DMS153 treated with DMSO at 0.1 percent for 48 hours (cell line): ENCODE measurements at regions not wholly inside any gene's neighbourhood (a gene's known extent, or its start where the extent isn't known, plus 50 kb on each side); places are given as distances from the start of the nearest gene placed in this dataset.
A peak's percentile ranks its signal among the peaks of the same experiment; 100 is the strongest.
"Not testable (repeated sequence)": the region's sequence is repeated elsewhere in the genome, so short reads cannot be mapped to it uniquely, and the experiment has no call there.

Experiments
- DNase-seq: peaks from one replicate; lab custom pipeline; 2025; ENCODE audit not compliant: unreplicated experiment; lab: John Stamatoyannopoulos, UW

- no peak for DNase-seq
Observed at GRCh38 chr10:118805146-118805545, 50.4 kb upstream of the CACUL1 start.

- DNase-seq, result no peak
Observed at GRCh38 chr10:118807512-118808305, 52.9 kb upstream of the CACUL1 start.

DNA sequence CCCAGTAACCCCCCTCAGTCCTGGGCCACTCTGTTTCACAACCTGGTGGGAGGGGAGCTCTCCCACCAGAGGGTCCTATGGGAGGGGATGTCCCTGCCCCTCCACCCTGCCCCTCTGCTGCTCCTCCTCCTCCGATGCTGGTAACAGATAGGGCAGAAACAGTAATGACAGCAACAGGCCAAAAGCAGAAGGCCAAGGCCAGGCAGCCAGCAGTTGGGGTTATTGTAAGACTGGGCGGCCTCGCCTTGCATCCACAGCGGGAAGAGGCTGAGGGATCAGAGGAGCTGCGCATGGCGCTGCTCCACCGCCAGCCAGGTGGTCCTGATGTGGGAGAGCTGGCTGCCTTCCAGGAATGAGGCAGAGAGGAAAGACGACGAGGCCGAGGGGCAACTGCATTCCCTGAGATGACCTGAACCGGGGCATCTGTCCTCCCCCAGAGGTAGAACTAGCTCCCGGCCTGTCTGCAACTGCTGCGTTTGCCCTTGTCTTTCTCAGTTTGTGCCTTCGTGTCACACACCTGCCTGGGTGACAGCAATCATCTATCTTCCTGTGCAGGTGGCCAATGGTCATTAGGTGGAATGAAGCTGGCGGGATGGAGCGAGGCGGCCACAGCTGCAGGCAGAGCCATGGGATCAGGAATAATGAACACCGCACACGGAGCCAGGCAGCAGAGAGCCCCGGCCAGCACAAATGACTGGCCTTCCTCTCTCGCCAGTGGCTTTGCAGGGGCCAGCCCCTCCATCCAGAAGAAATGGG lies 54.0 kb upstream of the CACUL1 start:
- DNase-seq, result no peak

GRCh38 chr10:118809357-118810220 lies 54.8 kb upstream of the CACUL1 start:
- no peak for DNase-seq

DNA sequence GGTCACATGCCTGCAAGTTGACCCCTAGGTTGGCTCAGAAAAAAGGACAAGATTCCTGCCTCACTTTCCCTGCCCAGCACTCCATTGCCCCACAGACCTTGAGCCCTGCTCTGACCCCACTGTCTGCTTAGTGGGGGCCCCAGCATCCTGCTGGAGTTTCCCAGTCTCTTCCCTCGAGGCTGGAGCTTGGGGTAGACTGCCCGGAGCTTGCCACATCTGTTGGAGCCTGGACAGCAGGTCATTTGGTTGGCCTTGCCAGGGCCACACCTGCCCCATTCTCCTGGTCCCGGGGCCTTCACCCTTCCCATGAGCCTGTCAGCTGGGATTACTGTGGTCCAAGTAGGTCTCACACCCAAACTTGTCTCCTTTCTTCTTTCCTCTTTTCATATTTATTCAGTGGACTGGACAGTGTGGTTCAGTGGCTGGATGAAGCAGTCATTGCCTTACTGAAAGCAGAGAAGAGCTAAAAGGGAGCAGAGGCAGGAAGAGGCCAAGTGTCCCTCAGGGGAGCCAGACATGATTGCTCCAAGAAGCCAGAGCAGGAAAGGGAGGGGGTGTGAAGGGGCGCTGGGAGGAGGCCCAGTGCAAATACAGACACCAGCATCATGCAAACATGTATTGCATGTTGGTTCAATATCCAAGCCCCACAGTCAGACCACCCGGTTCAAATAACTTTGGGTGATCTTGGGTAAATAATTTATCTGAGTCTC lies 56.2 kb upstream of the CACUL1 start:
- DNase-seq, result no peak

GRCh38 chr10:118811675-118812392 lies 57.1 kb upstream of the CACUL1 start:
- no peak for DNase-seq

DNA sequence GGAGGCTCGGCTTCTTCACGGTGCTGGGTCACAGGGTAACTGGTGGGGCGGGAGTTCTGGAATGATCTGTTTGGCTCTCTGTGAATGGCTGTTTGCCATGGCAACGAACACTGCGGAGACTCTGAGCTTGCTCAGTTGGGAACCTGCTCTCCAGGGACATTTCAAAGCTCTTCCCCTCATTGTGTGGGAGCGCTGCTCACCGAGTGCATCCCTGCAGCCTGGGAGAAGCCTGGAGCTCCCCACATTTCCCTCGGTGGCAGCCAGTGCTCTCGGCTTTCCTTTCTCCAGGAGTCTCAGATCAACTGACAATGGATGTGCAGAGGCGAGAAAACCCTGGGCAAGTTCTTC lies 57.6 kb upstream of the CACUL1 start:
- DNase-seq, result no peak

DNA sequence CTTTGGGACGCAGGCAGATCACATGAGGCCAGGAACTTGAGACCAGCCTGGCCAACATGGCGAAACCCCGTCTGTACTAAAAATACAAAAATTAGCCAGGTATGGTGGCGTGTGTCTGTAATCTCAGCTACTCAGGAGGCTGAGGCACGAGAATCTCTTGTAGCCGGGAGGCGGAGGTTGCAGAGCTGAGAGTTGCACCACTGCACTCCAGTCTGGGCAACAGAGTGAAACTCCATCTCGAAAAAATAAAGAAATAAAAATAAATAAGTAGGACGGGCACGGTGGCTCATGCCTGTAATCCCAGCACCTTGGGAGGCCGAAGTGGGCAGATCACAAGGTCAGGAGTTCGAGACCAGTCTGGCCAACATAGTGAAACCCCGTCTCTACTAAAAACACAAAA lies 58.2 kb upstream of the CACUL1 start:
- DNase-seq, result not testable (repeated sequence)

- DNase-seq, result no peak
Observed at GRCh38 chr10:118816471-118817168, 61.9 kb upstream of the CACUL1 start.

GRCh38 chr10:118817328-118818068 lies 62.7 kb upstream of the CACUL1 start:
- DNase-seq, result no peak

DNA sequence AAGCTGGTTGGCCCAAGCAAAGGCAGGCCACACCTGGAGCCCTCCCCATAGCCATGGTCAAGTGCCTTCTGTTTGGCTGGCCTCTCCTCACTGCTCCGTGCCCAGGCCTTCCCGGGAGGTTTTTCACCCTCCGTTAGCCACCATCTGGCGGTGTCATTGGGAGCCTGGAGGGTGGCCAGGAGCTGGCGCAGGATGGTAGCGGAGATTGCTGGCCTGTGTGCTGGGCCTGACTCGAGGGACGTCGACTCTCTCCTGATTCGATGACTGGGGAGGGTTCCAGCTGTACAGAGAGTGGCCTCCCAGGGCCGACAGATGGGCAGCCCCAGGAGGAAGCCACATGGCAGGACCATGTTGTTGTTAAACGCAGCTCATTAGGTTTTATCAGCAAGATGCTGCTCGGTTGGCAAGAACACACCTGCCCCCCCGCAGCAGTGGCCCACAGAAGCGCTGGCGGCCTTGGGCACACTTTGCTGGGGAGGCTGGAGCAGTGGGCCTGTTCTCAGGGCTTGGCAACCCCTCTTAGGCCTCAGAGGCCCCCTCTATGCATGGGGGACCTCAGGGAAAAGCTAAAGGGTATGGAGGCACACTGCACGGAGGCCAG lies 64.0 kb upstream of the CACUL1 start:
- DNase-seq, result peak; percentile 79

GRCh38 chr10:118820326-118821116 lies 65.8 kb upstream of the CACUL1 start:
- no peak for DNase-seq

DNA sequence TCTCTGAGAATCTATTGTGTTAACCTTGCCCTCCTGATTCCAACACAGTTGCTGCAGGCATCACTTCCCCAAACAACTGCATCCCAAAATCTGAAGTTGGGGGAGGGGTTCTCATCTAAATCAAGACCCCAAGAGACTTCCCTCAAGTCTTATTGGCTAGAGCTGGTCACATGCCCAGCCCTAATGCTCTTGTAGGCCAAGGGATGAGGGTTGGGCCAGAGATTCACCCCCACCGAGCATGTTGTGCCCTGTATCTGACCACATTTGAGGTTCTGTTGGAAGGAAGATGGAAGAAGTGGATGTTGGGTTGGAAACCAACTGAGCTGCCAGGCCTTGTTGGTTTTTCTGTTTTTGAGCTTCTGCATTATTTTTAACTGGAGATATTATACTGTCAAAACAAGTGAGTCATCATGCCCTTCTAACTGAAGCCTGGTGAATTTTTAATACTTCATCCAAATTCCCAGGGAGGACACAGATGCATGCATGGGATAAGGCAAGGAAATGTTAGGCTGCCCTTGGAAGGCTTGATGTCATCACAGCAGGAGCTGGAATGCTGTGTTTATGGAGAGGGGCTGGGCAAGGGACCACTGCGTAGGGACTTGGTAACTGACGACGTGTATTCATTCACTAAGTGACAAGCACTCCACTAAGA lies 68.6 kb upstream of the CACUL1 start:
- no peak for DNase-seq

DNA sequence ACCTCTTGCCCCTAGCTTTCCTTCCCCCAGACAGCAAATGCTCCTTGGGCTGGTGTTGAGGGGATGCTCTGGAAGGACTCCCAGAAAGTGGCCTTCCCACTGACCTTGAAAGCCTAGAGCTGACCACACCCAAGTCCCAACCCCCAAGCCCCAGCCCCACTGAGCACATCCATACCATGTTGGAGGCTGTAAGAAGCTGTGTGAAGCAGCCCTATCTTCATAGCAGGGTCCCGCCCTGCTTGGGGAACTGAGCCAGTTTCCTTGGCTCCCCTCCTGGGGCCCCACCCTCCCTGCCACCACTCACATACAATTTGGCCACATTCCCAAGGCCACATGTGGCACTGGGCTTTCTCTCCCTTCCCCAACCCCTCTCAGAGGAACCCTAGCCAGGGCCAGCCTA lies 72.3 kb upstream of the CACUL1 start:
- DNase-seq, result no peak

- DNase-seq, result no peak
Observed at GRCh38 chr10:118827466-118828155, 72.8 kb upstream of the CACUL1 start.

DNA sequence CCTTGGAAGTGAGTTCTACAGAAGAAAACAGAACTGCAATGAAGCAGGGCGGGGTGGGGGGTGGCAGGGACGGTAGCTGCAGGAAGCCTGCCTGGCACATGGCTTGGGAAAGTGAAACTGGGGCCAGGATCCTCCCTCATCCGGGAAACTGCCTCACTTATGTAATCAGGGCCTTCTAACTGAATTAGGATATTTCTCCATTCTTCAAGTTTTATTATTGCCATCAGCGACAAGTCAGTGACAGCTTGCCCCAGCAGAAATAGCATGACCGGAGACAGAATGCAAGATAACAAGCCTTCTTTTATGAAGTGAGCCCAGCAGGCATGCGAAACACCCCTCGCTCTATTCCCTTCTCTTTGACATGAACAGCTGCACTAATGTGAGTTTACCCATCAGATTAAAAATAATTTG lies 77.5 kb upstream of the CACUL1 start:
- no peak for DNase-seq

GRCh38 chr10:118834370-118834769 lies 79.6 kb upstream of the CACUL1 start:
- DNase-seq, result not testable (repeated sequence)
